Adrenal gland (tissue), 5 donors: ENCODE measurements at regions not wholly inside any gene's neighbourhood (a gene's known extent, or its start where the extent isn't known, plus 50 kb on each side); places are given as distances from the start of the nearest gene placed in this dataset.
"Not testable (repeated sequence)": the region's sequence is repeated elsewhere in the genome, so short reads cannot be mapped to it uniquely, and the experiment has no call there.

ENCODE experiments used
- CTCF ChIP-seq, 6 experiments: fragments of 450-650 bp in 4 of 6; fragments of 200-600 bp in 2 of 6; sonication (generic) in 1 of 6; IDR thresholded peaks; 1 replicate in 5 of 6; 2 replicates in 1 of 6; pipeline versions ENCODE4 v1.5.1 to v1.8.0; 2016 to 2021; ENCODE audit warnings: antibody characterized with exemption in 6 of 6, mild to moderate bottlenecking in 2 of 6, moderate library complexity in 1 of 6
- POLR2A ChIP-seq, 2 donors: fragments of 450-650 bp; IDR thresholded peaks; one replicate each; pipeline ENCODE4 v1.6.1; 2017; ENCODE audit warnings: antibody characterized with exemption in 2 of 2, mild to moderate bottlenecking in 2 of 2, moderate library complexity in 1 of 2
- donor health status: DM: no; HTN: no; CAD: no.

GRCh38 chr14:92250366-92250765, 72.6 kb upstream of the SLC24A4 start:
- TF ChIP-seq CTCF, POLR2A (IDR thresholded peaks at IDR 0.05): not testable (repeated sequence)
